DND-41 (cell line): ENCODE measurements at regions not wholly inside any gene's neighbourhood (a gene's known extent, or its start where the extent isn't known, plus 50 kb on each side); places are given as distances from the start of the nearest gene placed in this dataset.

Experiments
- ATAC-seq: fragments of 200-7000 bp; cut with Tn5 transposase; 3 replicates; pipeline ENCODE4 v1.9.1; 2021; ENCODE audit warnings: low read depth; ENCODE audit not compliant: insufficient read depth
- DNase-seq: peaks from one replicate; pipeline ENCODE4 v3.0.0-alpha.2; 2020
- H2AFZ ChIP-seq: 2 replicates; pipeline ENCODE4 v1.6.0; 2012; ENCODE audit warnings: low read depth, low read length
- H3K27ac ChIP-seq: 2 replicates; pipeline ENCODE4 v1.5.1; 2012; ENCODE audit warnings: low read length, inconsistent platforms
- H3K27me3 ChIP-seq: fragments of 200-600 bp; sonication (generic); 2 replicates; pipeline ENCODE4 v1.6.0; 2012; ENCODE audit warnings: low read length, mild to moderate bottlenecking, inconsistent platforms; ENCODE audit not compliant: insufficient read depth, poor library complexity
- H3K36me3 ChIP-seq: 2 replicates; pipeline ENCODE4 v1.5.1; 2012; ENCODE audit warnings: low read length, inconsistent platforms; ENCODE audit not compliant: insufficient read depth
- H3K4me1 ChIP-seq: 2 replicates; pipeline ENCODE4 v1.5.1; 2012; ENCODE audit warnings: mild to moderate bottlenecking, low read length; ENCODE audit not compliant: insufficient read depth
- H3K4me2 ChIP-seq: 2 replicates; pipeline ENCODE4 v1.6.0; 2012; ENCODE audit warnings: mild to moderate bottlenecking, moderate library complexity, low read length, inconsistent platforms; ENCODE audit not compliant: insufficient read depth
- H3K4me3 ChIP-seq, 2 experiments: fragments of 200-600 bp in 1 of 2; shearing (Covaris generic) in 1 of 2; 2 replicates each; pipeline ENCODE4 v1.5.1; 2012 to 2016; ENCODE audit warnings: inconsistent platforms in 2 of 2, low read length in 2 of 2, mild to moderate bottlenecking in 2 of 2, low read depth in 1 of 2, moderate library complexity in 1 of 2
- H3K79me2 ChIP-seq: 2 replicates; pipeline ENCODE4 v1.6.0; 2012; ENCODE audit warnings: low read length, inconsistent platforms; ENCODE audit not compliant: insufficient read depth
- H3K9ac ChIP-seq: 2 replicates; pipeline ENCODE4 v1.6.0; 2012; ENCODE audit warnings: low read depth, mild to moderate bottlenecking, inconsistent platforms, low read length, moderate library complexity
- H3K9me3 ChIP-seq: 2 replicates; pipeline ENCODE4 v1.5.1; 2012; ENCODE audit warnings: low read length, moderate library complexity, mild to moderate bottlenecking, inconsistent platforms; ENCODE audit not compliant: insufficient read depth, severe bottlenecking
- H4K20me1 ChIP-seq: 2 replicates; pipeline ENCODE4 v1.6.0; 2012; ENCODE audit warnings: low read length; ENCODE audit not compliant: insufficient read depth
- CTCF ChIP-seq: IDR thresholded peaks from 2 replicates; pipeline ENCODE4 v1.5.1; 2012; ENCODE audit warnings: borderline replicate concordance, low read length, moderate library complexity, mild to moderate bottlenecking; ENCODE audit not compliant: poor library complexity, severe bottlenecking; ENCODE audit errors: extremely low read depth
- EZH2 ChIP-seq: IDR thresholded peaks from 3 replicates; pipeline ENCODE4 v1.6.1; 2012; ENCODE audit warnings: borderline replicate concordance, low read depth, mild to moderate bottlenecking, moderate library complexity, low read length, inconsistent platforms; ENCODE audit not compliant: severe bottlenecking

GRCh38 chr5:93240228-93240834 is 340.7 kb downstream of the NR2F1-AS1 start:
- no peak overlapping the region for H3K4me3 ChIP-seq
- H3K79me2 ChIP-seq = no peaks in the 10 kb centered on the region
- no peak overlapping the region for H2AFZ ChIP-seq
- ATAC-seq (no peak), DNase-seq (no peak)
- H3K36me3 ChIP-seq = no peaks in the 10 kb centered on the region
- no peaks in the 10 kb centered on the region for H4K20me1 ChIP-seq
- TF ChIP-seq CTCF (no peak), EZH2 (no peak)
- no peak overlapping the region for H3K27ac ChIP-seq
- H3K27me3 ChIP-seq = no peaks in the 10 kb centered on the region
- H3K4me1 ChIP-seq = no peaks in the 10 kb centered on the region
- no peak overlapping the region for H3K9ac ChIP-seq
- no peak overlapping the region for H3K4me2 ChIP-seq
- no peaks in the 10 kb centered on the region for H3K9me3 ChIP-seq

- Histone ChIP-seq H3K79me2 (no peaks in the 10 kb centered on the region), H2AFZ (no peak overlapping the region), H3K4me1 (no peaks in the 10 kb centered on the region), H3K4me3 (no peak overlapping the region), H3K4me2 (no peak overlapping the region), H3K27me3 (no peaks in the 10 kb centered on the region), H3K9ac (no peak overlapping the region), H3K36me3 (no peaks in the 10 kb centered on the region), H3K9me3 (no peaks in the 10 kb centered on the region), H4K20me1 (no peaks in the 10 kb centered on the region), H3K27ac (no peak overlapping the region)
- ATAC-seq = no peak
- TF ChIP-seq EZH2 (no peak), CTCF (no peak)
- DNase-seq = no peak
Measured at GRCh38 chr5:93236807-93237421, 344.1 kb downstream of the NR2F1-AS1 start.

GRCh38 chr5:93235761-93236160 is 345.3 kb downstream of the NR2F1-AS1 start:
- no peak for DNase-seq
- no peak for ATAC-seq
- no peaks in the 10 kb centered on the region for H3K9me3 ChIP-seq
- no peaks in the 10 kb centered on the region for H3K4me1 ChIP-seq
- no peak overlapping the region for H3K9ac ChIP-seq
- no peaks in the 10 kb centered on the region for H4K20me1 ChIP-seq
- TF ChIP-seq EZH2 (no peak), CTCF (no peak)
- H3K27me3 ChIP-seq = no peaks in the 10 kb centered on the region
- H3K79me2 ChIP-seq = no peaks in the 10 kb centered on the region
- H3K4me3 ChIP-seq = no peak overlapping the region
- no peak overlapping the region for H3K4me2 ChIP-seq
- no peak overlapping the region for H2AFZ ChIP-seq
- H3K36me3 ChIP-seq = no peaks in the 10 kb centered on the region
- H3K27ac ChIP-seq = no peak overlapping the region
